ENCODE measurements at regions not wholly inside any gene's neighbourhood (a gene's known extent, or its start where the extent isn't known, plus 50 kb on each side); places are given as distances from the start of the nearest gene placed in this dataset.

DNA sequence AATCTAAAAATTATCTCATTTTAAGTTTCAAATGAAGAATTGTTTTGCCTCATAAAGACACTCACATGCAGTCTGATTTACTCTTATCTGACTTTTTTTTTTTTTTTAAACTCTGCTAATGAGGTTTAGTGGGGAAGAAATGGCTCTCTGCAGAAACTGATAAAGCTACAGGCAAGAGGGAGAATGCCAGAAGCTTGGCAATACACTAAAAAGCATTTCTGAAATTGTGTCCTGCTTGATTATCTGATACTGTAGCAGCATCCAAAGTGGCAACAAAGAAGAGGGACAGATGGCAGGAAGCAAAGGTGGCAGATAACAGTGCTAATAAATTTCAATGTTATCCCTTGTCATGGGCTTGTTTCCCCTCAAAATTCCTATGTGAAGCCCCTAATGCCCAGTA lies 1744.9 kb downstream of the NCAM2 start:
- TF ChIP-seq, protein P1, sequence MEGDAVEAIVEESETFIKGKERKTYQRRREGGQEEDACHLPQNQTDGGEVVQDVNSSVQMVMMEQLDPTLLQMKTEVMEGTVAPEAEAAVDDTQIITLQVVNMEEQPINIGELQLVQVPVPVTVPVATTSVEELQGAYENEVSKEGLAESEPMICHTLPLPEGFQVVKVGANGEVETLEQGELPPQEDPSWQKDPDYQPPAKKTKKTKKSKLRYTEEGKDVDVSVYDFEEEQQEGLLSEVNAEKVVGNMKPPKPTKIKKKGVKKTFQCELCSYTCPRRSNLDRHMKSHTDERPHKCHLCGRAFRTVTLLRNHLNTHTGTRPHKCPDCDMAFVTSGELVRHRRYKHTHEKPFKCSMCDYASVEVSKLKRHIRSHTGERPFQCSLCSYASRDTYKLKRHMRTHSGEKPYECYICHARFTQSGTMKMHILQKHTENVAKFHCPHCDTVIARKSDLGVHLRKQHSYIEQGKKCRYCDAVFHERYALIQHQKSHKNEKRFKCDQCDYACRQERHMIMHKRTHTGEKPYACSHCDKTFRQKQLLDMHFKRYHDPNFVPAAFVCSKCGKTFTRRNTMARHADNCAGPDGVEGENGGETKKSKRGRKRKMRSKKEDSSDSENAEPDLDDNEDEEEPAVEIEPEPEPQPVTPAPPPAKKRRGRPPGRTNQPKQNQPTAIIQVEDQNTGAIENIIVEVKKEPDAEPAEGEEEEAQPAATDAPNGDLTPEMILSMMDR (conservative IDR thresholded peaks at IDR 0.05 in 1 of 2, IDR thresholded peaks at IDR 0.05 in 1 of 2; ENCODE audit: extremely low read depth in 1 of 2, insufficient read depth in 1 of 2, low read depth in 1 of 2, low read length in 2 of 2) = no peak
- no peak for TF ChIP-seq EZH2 (IDR thresholded peaks at IDR 0.05; ENCODE audit: borderline replicate concordance, low read length)

Measured in mammary epithelial cell (primary cell).